ENCODE measurements at regions not wholly inside any gene's neighbourhood (a gene's known extent, or its start where the extent isn't known, plus 50 kb on each side); places are given as distances from the start of the nearest gene placed in this dataset.

DNA sequence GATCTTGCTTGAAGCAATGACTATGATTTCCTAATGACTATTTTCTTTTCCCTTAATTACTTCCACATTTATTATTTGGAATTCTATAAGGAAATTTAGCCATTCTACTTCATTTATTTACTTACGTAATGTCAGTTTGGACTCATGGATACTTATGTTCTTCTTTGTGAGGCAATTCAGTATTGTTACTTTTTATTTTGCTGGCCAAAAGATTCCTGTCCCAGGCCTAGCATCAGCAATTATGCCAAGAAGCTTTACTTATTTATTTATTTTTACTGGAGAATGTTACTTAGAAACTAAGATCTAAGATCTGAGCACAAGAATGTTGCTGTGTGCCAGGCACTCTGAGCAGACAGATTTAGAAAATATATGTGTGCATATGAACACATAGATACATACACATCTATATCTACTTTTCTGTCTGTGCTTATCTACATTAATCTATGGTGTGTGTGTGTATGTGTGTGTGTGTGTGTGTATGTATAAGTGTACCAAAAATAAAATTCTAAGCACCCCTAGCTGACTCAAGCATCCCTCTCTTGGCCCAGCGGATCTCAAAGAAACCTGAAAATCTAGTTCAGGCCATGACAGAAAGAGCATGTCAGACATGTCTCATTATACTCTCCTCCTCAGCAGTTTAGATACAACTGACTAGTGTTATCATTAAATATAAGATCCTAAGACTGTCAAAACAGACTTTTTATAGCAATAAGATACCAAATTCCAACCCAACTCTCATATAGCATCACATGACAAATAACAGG, 640.0 kb upstream of the GJE1 start:
- TF ChIP-seq, protein P1, sequence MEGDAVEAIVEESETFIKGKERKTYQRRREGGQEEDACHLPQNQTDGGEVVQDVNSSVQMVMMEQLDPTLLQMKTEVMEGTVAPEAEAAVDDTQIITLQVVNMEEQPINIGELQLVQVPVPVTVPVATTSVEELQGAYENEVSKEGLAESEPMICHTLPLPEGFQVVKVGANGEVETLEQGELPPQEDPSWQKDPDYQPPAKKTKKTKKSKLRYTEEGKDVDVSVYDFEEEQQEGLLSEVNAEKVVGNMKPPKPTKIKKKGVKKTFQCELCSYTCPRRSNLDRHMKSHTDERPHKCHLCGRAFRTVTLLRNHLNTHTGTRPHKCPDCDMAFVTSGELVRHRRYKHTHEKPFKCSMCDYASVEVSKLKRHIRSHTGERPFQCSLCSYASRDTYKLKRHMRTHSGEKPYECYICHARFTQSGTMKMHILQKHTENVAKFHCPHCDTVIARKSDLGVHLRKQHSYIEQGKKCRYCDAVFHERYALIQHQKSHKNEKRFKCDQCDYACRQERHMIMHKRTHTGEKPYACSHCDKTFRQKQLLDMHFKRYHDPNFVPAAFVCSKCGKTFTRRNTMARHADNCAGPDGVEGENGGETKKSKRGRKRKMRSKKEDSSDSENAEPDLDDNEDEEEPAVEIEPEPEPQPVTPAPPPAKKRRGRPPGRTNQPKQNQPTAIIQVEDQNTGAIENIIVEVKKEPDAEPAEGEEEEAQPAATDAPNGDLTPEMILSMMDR (IDR thresholded peaks at IDR 0.05; ENCODE audit: insufficient read depth, low read length, poor library complexity, severe bottlenecking): no peak
- no peak for TF ChIP-seq EZH2phosphoT487 (conservative IDR thresholded peaks at IDR 0.05; ENCODE audit: low read length)
